Lower lobe of right lung (tissue), 2 donors: ENCODE measurements at regions not wholly inside any gene's neighbourhood (a gene's known extent, or its start where the extent isn't known, plus 50 kb on each side); places are given as distances from the start of the nearest gene placed in this dataset.

Experiments used
- ATAC-seq, 2 donors: fragments of 200-7000 bp; cut with Tn5 transposase; one replicate each; pipeline ENCODE4 v1.9.1; 2020 to 2022; ENCODE audit warnings: mild to moderate bottlenecking in 2 of 2, moderate library complexity in 2 of 2
- DNase-seq: peaks from one replicate; pipeline ENCODE4 v3.0.0-alpha.2; 2020
- H3K27ac ChIP-seq: fragments of 200-600 bp; one replicate; pipeline ENCODE4 v1.8.0; 2022
- H3K27me3 ChIP-seq: fragments of 200-600 bp; one replicate; pipeline ENCODE4 v1.8.0; 2022; ENCODE audit warnings: low read depth
- H3K36me3 ChIP-seq: fragments of 200-600 bp; one replicate; pipeline ENCODE4 v1.8.0; 2022; ENCODE audit warnings: mild to moderate bottlenecking
- H3K4me1 ChIP-seq: fragments of 200-600 bp; one replicate; pipeline ENCODE4 v1.8.0; 2022
- H3K4me3 ChIP-seq: fragments of 200-600 bp; one replicate; pipeline ENCODE4 v1.8.0; 2022; ENCODE audit warnings: mild to moderate bottlenecking
- H3K9me3 ChIP-seq: fragments of 200-600 bp; one replicate; pipeline ENCODE4 v1.8.0; 2022
- intact Hi-C: fragments of 100-400 bp; cut with DNase I; formaldehyde crosslinking; loops from one replicate; pipeline ENCODE4 v1.11.0; 2022
- TF ChIP-seq, protein P1 (sequence below): fragments of 200-600 bp; IDR thresholded peaks from one replicate; pipeline ENCODE4 v1.8.0; 2022; ENCODE audit warnings: antibody characterized with exemption, mild to moderate bottlenecking
- donor health status: DM: no; HTN: yes; CAD: no; lungs with severe emphysema.

DNA sequence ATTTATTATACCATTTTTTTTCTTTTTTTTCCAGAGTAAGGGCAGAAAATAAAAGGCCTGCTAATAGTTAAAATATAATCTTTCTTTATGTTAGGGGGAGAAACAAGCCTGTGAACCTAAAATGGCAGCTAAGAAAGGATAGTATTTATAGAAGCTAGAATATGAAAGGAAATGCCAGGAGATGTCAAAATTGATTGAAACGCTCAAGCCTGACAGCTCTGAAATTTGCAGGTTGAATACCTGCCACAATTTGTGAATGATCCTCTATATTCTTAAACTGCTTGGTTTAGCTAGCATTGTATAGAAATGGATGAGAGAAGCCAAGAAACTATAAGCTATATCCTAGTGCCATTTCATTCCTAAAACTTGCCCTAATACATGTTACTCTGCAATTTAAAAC is 757.3 kb upstream of the PABPC4L start:
- ATAC-seq: no peak

DNA sequence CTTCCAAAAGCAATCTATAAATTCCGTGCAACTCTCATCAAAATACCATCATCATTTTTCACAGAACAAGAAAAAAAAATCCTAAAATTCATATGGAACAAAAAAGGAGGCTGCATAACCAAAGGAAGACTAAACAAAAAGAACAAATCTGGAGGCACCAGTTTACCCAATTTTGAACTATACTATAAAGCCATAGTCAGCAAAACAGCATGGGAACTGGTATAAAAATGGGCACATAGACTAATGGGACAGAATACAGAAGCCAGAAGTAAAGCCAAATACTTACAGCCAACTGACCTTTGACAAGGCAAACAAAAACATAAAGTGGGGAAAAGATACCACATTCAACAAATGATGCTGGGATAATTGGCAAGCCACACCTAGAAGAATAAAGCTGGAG is 753.5 kb upstream of the PABPC4L start:
- Histone ChIP-seq H3K9me3 (no peaks in the 10 kb centered on the region), H3K36me3 (no peaks in the 10 kb centered on the region), H3K27ac (no peak overlapping the region), H3K27me3 (no peaks in the 10 kb centered on the region), H3K4me1 (no peaks in the 10 kb centered on the region), H3K4me3 (no peak overlapping the region)
- intact Hi-C loops: no loop called here
- TF ChIP-seq, protein P1, sequence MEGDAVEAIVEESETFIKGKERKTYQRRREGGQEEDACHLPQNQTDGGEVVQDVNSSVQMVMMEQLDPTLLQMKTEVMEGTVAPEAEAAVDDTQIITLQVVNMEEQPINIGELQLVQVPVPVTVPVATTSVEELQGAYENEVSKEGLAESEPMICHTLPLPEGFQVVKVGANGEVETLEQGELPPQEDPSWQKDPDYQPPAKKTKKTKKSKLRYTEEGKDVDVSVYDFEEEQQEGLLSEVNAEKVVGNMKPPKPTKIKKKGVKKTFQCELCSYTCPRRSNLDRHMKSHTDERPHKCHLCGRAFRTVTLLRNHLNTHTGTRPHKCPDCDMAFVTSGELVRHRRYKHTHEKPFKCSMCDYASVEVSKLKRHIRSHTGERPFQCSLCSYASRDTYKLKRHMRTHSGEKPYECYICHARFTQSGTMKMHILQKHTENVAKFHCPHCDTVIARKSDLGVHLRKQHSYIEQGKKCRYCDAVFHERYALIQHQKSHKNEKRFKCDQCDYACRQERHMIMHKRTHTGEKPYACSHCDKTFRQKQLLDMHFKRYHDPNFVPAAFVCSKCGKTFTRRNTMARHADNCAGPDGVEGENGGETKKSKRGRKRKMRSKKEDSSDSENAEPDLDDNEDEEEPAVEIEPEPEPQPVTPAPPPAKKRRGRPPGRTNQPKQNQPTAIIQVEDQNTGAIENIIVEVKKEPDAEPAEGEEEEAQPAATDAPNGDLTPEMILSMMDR: no peak
- DNase-seq (no peak), ATAC-seq (no peak)

More for the DNA sequence above, 757.3 kb upstream of the PABPC4L start:
- no peaks in the 10 kb centered on the region for H3K9me3 ChIP-seq
- no peaks in the 10 kb centered on the region for H3K27me3 ChIP-seq
- no peak overlapping the region for H3K4me3 ChIP-seq
- H3K36me3 ChIP-seq: no peaks in the 10 kb centered on the region
- DNase-seq: no peak
- H3K27ac ChIP-seq: no peak overlapping the region
- TF ChIP-seq, protein P1: no peak
- no peaks in the 10 kb centered on the region for H3K4me1 ChIP-seq
- intact Hi-C loops: no loop called here

DNA sequence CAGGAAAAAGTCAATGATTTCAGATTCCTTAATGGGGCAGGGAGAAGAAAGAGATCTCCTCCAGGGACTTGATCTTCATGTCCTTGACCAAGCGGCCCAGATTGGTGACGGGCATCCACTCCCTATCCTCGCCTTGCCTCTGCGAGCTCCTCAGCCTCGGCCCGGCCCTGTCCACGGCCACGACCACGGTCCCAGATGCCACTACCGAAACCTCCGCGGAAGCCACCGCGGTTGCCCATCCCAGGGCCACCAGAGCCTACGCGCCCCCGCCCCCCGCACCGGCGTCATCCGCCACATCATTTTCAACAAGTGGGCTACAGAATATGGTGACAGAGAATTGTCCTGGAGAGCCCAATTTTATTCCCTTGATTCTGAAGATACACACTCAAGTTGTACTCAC is 751.2 kb upstream of the PABPC4L start:
- TF ChIP-seq, protein P1: no peak
- ATAC-seq (no peak), DNase-seq (no peak)
- Histone ChIP-seq H3K4me3 (no peak overlapping the region), H3K36me3 (no peaks in the 10 kb centered on the region), H3K27ac (no peak overlapping the region), H3K27me3 (no peaks in the 10 kb centered on the region), H3K9me3 (no peaks in the 10 kb centered on the region), H3K4me1 (no peaks in the 10 kb centered on the region)
- intact Hi-C loops: no loop called here

DNA sequence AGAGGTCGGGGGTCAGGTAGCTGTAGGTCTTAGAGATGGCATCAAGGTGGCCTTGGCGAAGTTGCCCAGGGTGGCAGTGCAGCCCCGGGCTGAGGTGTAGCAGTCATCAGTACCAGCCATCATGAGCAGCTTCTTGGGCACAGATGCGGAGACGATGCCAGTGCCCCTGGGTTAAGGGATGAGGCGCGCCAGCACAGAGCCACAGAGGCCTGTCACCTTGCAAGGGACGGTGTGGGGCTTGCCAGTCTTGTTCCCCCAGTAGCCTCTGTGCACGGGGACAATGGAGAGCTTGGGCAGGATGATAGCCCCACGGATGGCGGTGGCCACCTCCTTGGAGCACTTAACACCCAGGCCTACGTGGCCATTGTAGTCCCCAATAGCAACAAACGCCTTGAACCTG is 750.7 kb upstream of the PABPC4L start:
- TF ChIP-seq, protein P1: no peak
- no peaks in the 10 kb centered on the region for H3K36me3 ChIP-seq
- no peak overlapping the region for H3K4me3 ChIP-seq
- DNase-seq: peak; percentile 31
- H3K9me3 ChIP-seq: no peaks in the 10 kb centered on the region
- intact Hi-C loops: no loop called here
- H3K4me1 ChIP-seq: no peaks in the 10 kb centered on the region
- H3K27me3 ChIP-seq: no peaks in the 10 kb centered on the region
- ATAC-seq: no peak
- no peak overlapping the region for H3K27ac ChIP-seq

DNA sequence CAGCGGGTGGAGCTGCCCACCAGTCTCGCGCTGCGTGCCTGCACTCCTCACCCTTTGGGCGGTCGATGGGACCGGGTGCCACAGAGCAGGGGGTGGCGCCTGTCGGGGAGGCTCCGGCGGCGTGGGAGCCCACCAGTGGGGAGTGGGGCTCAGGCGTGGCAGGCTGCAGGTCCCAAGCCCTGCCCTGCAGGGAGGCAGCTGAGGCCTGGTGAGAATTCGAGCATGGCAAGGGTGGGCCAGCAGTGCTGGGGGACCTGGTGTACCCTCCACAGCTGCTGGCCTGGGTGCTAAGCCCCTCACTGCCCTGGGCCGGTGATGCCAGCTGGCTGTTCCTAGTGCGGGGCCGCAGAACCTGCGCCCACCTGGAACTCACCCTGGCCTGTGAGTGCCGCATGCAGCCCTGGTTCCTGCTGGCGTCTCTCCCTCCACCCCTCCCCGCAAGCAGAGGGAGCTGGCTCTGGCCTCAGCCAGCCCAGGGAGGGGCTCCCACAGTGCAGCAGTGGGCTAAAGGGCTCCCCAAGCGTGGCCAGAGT is 746.6 kb upstream of the PABPC4L start:
- TF ChIP-seq, protein P1: no peak
- Histone ChIP-seq H3K27me3 (no peaks in the 10 kb centered on the region), H3K27ac (no peak overlapping the region), H3K9me3 (no peaks in the 10 kb centered on the region), H3K36me3 (no peaks in the 10 kb centered on the region), H3K4me1 (no peaks in the 10 kb centered on the region), H3K4me3 (no peak overlapping the region)
- no peak for DNase-seq
- intact Hi-C loops: no loop called here
- ATAC-seq: peak in 1 of 2 donors; percentile 17

DNA sequence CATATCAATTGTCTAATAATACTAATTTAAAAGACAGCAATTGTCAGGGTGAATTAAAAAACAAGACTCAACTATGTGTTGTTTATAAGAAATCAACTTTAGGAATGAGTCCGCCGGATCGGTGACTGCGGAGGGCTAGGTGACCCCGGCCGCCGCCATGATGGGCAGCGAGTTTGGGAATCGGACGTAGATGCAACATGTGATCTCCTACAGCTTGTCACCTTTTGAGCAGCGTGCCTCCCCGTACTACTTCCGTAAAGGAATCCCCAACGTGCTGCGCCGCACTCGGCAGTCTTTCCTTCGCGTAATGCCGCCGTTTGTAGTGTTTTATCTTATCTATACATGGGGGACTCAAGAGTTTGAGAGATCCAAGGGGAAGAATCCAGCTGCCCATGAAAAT is 742.5 kb upstream of the PABPC4L start:
- no peak for DNase-seq
- no peaks in the 10 kb centered on the region for H3K36me3 ChIP-seq
- TF ChIP-seq, protein P1: no peak
- no peak for ATAC-seq
- intact Hi-C loops: no loop called here
- H3K27ac ChIP-seq: no peak overlapping the region
- no peaks in the 10 kb centered on the region for H3K27me3 ChIP-seq
- H3K4me3 ChIP-seq: no peak overlapping the region
- no peaks in the 10 kb centered on the region for H3K4me1 ChIP-seq
- no peaks in the 10 kb centered on the region for H3K9me3 ChIP-seq
